DMS 273 (cell line): ENCODE measurements at regions not wholly inside any gene's neighbourhood (a gene's known extent, or its start where the extent isn't known, plus 50 kb on each side); places are given as distances from the start of the nearest gene placed in this dataset.
A peak's percentile ranks its signal among the peaks of the same experiment; 100 is the strongest.
"Not testable (repeated sequence)": the region's sequence is repeated elsewhere in the genome, so short reads cannot be mapped to it uniquely, and the experiment has no call there.

Experiments
- DNase-seq: peaks from one replicate; lab custom pipeline; 2025; ENCODE audit not compliant: unreplicated experiment; lab: John Stamatoyannopoulos, UW

GRCh38 chr5:110987573-110987972 lies 83.9 kb upstream of the TSLP start:
- DNase-seq, result not testable (repeated sequence)

DNA sequence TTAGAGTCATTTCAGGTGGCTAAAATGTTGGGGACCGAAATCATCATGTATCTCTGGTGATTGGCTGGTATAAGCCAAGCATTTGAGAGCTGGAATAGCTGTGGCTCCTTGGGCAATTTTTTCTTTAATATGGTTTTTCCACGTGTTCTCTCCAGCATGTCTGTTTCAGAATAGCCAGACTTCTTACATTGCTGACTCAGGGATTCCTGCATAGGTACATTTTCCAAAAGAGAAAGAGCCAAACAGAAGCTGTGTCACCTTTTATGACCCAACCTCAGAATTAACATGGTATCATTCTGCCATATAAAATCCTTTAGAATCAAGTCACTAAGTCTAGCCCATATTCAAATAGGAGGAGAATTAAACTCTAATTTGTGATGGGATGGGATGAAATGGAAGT lies 74.8 kb upstream of the TSLP start:
- no peak for DNase-seq

- no peak for DNase-seq
These were observed 69.5 kb upstream of the TSLP start for GRCh38 chr5:111002036-111002435.

DNA sequence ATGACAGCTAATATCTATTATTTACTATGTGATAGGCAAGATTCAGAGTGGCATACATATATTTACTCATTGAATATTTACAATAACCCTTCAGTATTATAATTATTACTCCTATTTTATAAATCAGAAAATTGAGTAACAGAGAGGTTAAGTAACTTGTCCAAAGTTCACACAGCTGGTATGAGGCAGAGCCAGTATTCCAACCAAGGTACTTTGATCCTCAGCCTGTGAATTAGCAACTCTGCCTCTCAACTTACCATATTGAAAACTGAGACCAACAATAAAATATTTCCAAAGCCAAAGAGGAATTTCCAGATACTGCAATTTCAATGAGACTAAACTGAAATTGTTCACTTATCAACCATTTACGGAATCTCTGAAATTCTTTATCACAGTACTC lies 67.9 kb upstream of the TSLP start:
- DNase-seq, result no peak

- peak; percentile 19 for DNase-seq
These were observed 67.2 kb upstream of the TSLP start for GRCh38 chr5:111004291-111004690.

DNA sequence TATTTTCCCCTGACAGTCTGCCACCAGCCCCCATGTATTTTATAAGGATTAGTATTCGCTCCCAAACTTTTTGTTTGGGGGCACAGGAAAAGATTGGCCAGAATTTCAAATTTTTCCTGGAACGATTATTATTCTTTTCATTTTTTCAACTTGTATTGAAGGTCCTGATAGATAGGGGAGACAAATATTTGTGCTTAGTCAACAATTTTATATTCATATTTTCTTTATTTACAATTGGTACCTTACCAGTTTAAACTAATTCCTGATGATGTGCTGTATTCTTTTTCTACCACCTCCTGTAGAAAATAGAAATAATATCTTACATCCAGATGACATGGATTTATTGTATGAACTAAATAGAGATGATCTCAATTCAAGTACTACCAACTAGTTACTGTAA lies 60.7 kb upstream of the TSLP start:
- no peak for DNase-seq

GRCh38 chr5:111013011-111013410 lies 58.5 kb upstream of the TSLP start:
- DNase-seq, result no peak

DNA sequence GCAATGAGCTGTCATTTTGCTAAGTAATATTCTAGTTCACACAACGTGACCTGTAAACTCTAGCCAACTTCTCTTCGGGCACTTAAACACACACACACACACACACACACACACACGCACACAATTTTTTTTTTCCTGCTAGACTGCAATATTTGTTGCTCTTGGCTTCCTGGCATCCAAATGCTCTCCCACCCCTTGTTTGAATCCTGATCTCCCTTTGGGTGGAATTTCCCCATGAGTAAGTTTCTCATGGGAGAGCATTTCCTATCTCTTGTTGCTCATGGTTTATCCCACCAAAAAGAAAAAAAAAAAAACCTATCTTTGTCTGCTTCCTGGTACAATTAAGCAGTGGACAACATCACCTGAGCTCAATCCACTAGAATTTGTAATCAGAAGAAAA lies 54.7 kb upstream of the TSLP start:
- DNase-seq, result no peak

DNA sequence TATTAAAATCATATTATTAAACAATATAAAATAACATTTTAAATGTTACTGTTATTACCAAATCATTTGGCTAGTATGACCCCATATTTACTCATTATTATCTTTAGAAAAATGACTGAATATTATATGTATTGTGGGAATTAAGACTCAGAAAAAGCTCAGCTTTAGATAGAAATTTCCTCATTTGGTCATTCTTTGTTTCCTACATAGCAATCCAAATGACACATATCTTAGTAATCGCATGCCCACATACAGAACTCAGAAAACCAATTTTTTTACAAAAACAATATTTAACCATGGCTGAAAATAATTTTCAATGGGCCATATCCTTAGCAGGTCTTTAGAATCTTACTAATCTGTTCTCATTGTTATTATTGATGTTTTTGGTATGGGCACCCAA lies 53.8 kb upstream of the TSLP start:
- DNase-seq, result no peak
